ENCODE measurements at regions not wholly inside any gene's neighbourhood (a gene's known extent, or its start where the extent isn't known, plus 50 kb on each side); places are given as distances from the start of the nearest gene placed in this dataset.
"Not testable (repeated sequence)": the region's sequence is repeated elsewhere in the genome, so short reads cannot be mapped to it uniquely, and the experiment has no call there.

GRCh38 chr4:13986548-13986947, 359.0 kb upstream of the BOD1L1 start:
- DNase-seq, result no peak

DNA sequence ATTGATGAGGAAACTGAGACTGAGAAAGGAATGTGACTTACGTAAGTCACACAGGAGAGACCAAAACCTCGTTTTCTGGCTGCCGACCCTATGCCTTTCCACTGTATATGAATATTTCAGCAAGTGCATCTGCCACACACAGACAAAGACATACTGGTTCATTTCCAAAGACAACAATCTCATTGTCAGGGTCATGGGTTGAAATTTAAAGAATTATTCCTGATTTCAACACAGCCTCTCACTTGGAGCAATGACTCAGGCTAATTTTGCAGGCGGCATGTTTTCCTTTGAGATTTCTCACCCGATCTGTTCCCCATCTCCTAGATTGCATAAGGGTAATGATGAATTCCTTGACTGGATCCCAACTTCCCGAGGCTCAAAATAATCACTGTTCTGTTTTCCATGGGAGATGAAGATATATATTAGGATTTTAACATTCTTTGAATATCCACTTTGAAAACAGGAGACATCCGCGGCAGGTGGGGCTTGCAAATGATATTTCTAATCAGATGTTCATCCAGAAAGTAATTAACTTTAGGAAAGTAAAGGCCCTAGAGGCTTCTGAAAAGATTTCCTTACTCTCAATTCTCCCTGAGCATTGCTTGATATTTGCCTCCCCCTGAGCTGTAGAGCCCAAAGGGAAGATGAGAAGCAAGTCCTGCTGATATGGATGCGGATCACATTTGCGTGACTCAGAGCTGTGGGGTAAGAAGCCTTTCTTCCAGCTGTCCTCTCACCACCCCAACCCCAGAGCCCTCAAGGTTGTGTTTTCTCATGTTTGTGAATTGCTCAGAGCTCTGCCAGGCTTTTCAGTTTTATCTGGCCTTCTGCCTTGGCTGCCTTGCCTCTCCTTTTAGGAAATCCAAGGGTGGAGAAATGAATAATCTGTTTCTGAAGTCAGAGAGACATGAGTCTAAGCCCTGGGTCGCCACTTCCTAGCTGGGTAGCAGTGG, 361.1 kb upstream of the BOD1L1 start:
- DNase-seq, result peak in 1 of 3 donors; percentile 73

DNA sequence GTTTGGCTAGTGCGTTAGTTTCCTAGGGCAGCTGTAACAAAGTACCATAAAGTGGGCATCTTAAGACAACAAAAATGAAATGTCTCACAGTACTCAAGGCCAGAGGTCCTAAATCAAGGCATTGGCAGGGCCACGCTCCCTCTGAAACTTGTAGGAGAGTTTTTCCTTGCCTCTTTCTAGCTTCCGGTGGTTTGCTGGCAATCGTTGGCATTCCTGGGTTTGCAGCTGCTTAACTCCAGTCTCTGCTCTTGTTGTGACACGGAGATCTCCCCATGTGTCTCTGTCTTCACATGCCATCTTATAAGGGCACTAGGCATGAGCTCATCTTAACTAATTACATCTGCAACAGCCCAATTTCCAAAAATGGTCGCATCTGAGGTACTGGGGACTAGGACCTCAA, 362.0 kb upstream of the BOD1L1 start:
- DNase-seq, result no peak

- DNase-seq, result no peak
Observed at GRCh38 chr4:13990596-13991589, 363.4 kb upstream of the BOD1L1 start.

GRCh38 chr4:13992041-13992440, 364.5 kb upstream of the BOD1L1 start:
- DNase-seq, result no peak

DNA sequence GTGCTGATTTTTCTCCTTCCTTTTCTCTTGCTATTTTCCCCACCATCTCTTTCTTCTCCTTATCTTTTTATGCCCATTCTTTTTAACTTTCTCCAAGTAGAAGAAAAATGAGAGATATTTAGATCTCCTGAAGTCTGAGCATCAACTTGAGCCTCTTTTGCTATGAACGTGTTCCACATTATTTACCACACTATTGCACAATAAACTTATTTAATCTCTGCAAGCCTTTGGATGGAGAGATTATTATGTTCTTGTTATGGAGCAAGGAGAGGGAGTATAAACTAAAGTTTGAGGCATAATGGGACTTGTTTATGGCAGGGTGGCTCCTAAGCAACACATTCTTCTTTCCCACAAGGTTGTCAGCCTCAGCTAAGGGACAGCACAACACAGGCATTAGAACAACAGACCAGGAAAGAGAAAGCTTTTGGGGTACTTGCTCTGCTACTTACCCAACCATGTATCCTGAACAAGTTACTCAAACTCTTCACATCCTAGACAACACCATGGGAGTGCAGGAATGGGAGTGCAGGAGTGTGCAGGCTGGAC, 365.5 kb upstream of the BOD1L1 start:
- DNase-seq, result no peak

- DNase-seq, result no peak
Observed at GRCh38 chr4:13994016-13994415, 366.5 kb upstream of the BOD1L1 start.

DNA sequence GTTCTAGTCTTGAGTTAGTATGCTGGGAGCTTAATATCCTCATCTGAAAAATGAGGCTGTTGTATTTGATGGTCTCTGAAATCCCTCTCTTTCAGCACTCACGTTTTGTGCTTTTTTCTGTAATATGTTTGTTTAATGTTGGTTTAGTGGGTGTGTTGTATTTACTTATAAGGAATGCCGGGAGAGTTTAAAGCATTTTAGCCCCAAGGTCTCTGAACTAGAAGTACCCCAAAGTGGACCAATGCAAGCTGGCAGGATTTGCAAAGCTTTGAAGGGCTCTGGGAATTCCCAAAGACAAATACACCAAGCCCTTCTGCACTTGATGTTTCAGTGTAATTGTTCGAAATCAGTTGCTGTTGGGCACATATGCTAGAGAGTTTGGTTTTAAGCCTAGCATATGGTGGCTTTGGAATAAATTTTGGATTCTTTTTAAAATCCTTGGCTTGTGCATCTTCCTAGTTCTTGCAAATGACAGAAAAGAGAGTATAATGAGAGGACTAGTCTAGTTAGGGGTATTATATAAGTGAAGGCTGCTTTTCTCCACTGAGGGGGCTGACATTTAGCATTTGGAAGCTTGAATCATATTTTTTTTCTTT, 371.4 kb upstream of the BOD1L1 start:
- no peak for DNase-seq

- no peak for DNase-seq
Observed at GRCh38 chr4:14000091-14000814, 372.7 kb upstream of the BOD1L1 start.

- not testable (repeated sequence) for DNase-seq
Observed at GRCh38 chr4:14002331-14002730, 374.8 kb upstream of the BOD1L1 start.

GRCh38 chr4:14008494-14008893, 381.0 kb upstream of the BOD1L1 start:
- DNase-seq, result no peak

DNA sequence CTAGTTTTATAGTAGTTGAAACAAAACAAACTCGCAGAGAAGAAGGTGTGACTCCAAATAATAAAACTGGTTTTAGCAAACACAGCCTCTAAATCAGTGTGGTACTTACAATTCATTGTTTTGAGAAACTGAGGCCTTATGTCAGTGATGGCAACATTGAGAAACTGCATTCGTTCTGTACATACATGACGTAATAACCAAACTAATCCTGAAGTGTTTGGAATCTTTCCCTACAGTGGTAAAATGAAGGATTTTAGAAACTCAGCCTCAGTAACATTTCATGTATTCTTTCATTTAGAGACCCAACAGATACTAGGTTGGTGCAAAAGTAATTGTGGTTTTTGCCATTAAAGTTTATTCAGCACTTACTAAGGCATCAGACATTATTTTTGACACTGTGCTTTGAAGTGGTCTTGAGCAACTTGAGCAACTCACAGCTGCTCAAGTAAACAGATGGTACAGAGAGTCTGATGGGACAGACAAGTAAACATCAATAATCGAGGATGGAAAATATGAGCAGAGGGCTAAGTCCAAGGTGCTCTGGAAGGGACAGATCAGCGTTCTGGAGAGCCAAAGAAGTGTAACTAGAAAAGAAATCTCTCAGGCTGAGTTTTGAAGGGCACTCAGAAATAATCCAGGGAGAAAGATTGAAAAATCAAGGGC, 390.8 kb upstream of the BOD1L1 start:
- DNase-seq, result no peak

- no peak for DNase-seq
Observed at GRCh38 chr4:14022456-14022855, 394.9 kb upstream of the BOD1L1 start.

DNA sequence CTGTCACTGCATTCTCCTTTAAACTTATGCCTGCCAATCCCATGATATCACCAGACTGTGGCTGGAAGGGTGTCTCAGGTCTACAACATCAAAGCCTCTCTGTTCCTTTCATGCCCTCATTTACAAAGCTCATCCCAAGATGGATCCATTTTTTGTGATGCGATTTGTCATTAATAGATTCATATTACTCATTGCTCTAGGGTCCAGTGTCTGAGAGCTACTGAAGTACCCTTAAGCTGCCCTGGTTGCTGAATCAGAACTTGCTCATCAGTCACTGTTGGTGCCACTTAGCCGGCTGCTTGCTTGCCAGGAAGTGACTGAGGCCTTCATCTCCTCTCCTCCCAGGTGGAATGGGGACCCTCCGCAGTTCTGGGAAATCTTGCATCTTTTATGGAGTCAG, 395.5 kb upstream of the BOD1L1 start:
- no peak for DNase-seq

DNA sequence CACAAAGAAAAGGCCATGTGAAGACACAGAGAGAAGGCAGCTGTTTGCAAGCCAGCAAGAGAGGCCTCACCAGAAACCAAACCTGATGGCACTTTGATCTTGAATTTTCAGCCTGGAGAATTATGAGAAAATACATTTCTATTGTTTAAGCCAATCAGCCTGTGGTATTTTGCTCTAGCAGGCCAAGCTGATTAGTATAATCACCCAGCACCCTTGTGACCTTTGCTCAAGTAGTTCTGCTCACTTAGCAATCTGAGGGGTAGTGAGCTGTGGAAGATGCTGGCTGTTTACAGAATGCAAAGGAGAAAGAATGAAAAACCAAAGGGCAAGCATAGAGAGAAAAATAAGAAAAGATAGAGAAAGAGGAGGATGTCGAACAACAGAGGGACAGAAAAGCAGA, 396.4 kb upstream of the BOD1L1 start:
- no peak for DNase-seq

GRCh38 chr4:14025111-14025510, 397.6 kb upstream of the BOD1L1 start:
- no peak for DNase-seq

DNA sequence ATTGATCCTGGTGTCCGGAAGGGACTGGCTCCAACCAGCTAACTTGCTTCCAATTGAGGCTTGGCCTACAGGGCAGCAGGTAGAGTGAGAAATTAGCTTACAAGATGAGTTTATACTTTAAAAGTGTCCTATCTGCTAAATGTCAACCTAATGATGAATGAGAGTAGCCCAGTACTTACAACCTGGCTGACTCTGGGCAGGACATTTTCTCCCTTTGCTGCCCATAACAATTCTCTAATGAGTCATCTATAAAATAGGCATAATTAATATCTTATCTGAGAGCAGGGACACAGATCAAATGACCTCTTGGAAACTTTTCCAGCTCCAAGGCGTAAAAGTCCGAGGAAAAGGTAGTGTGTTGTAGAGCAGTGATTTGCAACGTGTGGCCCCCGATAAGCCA, 398.4 kb upstream of the BOD1L1 start:
- DNase-seq, result no peak

GRCh38 chr4:14028862-14029261, 401.3 kb upstream of the BOD1L1 start:
- DNase-seq, result peak in 1 of 3 donors; percentile 1

DNA sequence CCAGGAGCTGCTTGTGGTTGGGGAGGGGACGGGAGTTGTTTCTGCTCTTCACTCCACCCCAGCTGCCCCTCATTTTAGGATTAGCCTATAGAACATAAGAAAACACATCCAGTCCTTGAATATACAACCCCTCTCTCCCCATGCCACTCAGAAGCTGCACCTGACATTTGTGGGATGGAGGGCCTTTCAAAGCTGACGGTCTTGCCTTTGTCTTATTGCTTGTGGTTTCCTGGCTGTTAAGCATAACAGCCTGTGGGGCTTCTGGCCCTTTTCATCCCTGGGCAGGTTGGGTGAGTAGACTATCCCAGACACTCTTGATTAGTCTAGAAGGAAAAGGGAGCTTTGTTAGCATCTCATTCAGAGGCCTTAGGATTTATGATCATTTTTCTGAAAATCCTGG, 407.6 kb upstream of the BOD1L1 start:
- no peak for DNase-seq

DNA sequence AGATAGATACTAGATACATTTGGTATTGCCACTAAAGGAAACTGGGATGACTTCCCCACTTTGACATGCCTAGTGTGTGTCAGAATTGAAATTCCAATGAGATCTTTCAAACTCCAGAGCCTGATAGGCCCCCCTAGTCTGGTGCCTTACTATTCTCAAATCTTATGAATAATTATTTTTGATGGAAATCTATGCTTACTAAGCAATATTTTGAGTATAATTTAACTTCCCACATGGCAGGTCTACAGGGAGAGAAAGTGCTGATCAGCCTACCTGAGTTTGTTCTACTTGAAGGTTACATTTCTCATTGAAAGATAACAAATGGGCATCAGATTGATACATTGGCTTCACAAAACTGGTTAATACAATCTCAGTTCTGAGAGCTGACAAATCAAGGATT, 415.7 kb upstream of the BOD1L1 start:
- no peak for DNase-seq

- no peak for DNase-seq
Observed at GRCh38 chr4:14046642-14047041, 419.1 kb upstream of the BOD1L1 start.

Measured in muscle of back (tissue), 3 donors.